Trophoblast cell (in vitro differentiated cells and primary cell): ENCODE measurements at regions not wholly inside any gene's neighbourhood (a gene's known extent, or its start where the extent isn't known, plus 50 kb on each side); places are given as distances from the start of the nearest gene placed in this dataset.
A peak's percentile ranks its signal among the peaks of the same experiment; 100 is the strongest.

Experiments
- DNase-seq, 2 donors: peaks; one replicate each; pipeline ENCODE4 v3.0.0-alpha.2; 2016
- H2AFZ ChIP-seq: 2 replicates; pipeline ENCODE4 v1.6.1; 2013; ENCODE audit warnings: low read length, moderate library complexity, mild to moderate bottlenecking; ENCODE audit not compliant: insufficient read depth, poor library complexity
- H2AK5ac ChIP-seq: 2 replicates; pipeline ENCODE4 v1.6.1; 2013; ENCODE audit warnings: mild to moderate bottlenecking, low read length
- H2BK120ac ChIP-seq: 2 replicates; pipeline ENCODE4 v1.6.1; 2013; ENCODE audit warnings: low read length, mild to moderate bottlenecking, moderate library complexity; ENCODE audit not compliant: insufficient read depth, poor library complexity
- H2BK12ac ChIP-seq: 2 replicates; pipeline ENCODE4 v1.6.1; 2013; ENCODE audit warnings: mild to moderate bottlenecking, low read length, moderate library complexity
- H2BK5ac ChIP-seq: 2 replicates; pipeline ENCODE4 v1.6.1; 2013; ENCODE audit warnings: low read length, low read depth, moderate library complexity, mild to moderate bottlenecking; ENCODE audit not compliant: poor library complexity
- H3K14ac ChIP-seq: 2 replicates; pipeline ENCODE4 v1.6.1; 2013; ENCODE audit warnings: mild to moderate bottlenecking, low read length
- H3K18ac ChIP-seq: 2 replicates; pipeline ENCODE4 v1.6.1; 2013; ENCODE audit warnings: mild to moderate bottlenecking, low read length
- H3K23ac ChIP-seq: 2 replicates; pipeline ENCODE4 v1.6.1; 2013; ENCODE audit warnings: low read length
- H3K27ac ChIP-seq: 2 replicates; pipeline ENCODE4 v1.5.1; 2013; ENCODE audit warnings: low read depth, mild to moderate bottlenecking, inconsistent platforms, low read length, moderate library complexity
- H3K27me3 ChIP-seq: 2 replicates; pipeline ENCODE4 v1.6.1; 2013; ENCODE audit warnings: inconsistent platforms, mild to moderate bottlenecking, low read length, moderate library complexity; ENCODE audit not compliant: insufficient read depth
- H3K36me3 ChIP-seq, 2 experiments: 1 replicate in 1 of 2; 2 replicates in 1 of 2; pipeline ENCODE4 v1.6.1; 2013; ENCODE audit warnings: low read length in 2 of 2, mild to moderate bottlenecking in 2 of 2, moderate library complexity in 1 of 2; ENCODE audit not compliant: insufficient read depth in 2 of 2, control insufficient read depth in 1 of 2
- H3K4ac ChIP-seq: 2 replicates; pipeline ENCODE4 v1.6.1; 2013; ENCODE audit warnings: low read depth, mild to moderate bottlenecking, low read length, moderate library complexity
- H3K4me1 ChIP-seq, 2 experiments: 1 replicate in 1 of 2; 2 replicates in 1 of 2; pipeline ENCODE4 v1.6.1; 2013; ENCODE audit warnings: low read length in 2 of 2, mild to moderate bottlenecking in 2 of 2, moderate library complexity in 1 of 2; ENCODE audit not compliant: insufficient read depth in 2 of 2, control insufficient read depth in 1 of 2
- H3K4me2 ChIP-seq: 2 replicates; pipeline ENCODE4 v1.6.1; 2013; ENCODE audit warnings: inconsistent platforms, mild to moderate bottlenecking, low read length, moderate library complexity
- H3K4me3 ChIP-seq: 2 replicates; pipeline ENCODE4 v1.5.1; 2013; ENCODE audit warnings: mild to moderate bottlenecking, low read depth, low read length, inconsistent platforms
- H3K79me1 ChIP-seq: one replicate; pipeline ENCODE4 v1.6.1; 2013; ENCODE audit warnings: low read length
- H3K79me2 ChIP-seq: 2 replicates; pipeline ENCODE4 v1.6.1; 2013; ENCODE audit warnings: low read length, mild to moderate bottlenecking; ENCODE audit not compliant: control insufficient read depth, insufficient read depth, poor library complexity
- H3K9ac ChIP-seq: 2 replicates; pipeline ENCODE4 v1.6.1; 2013; ENCODE audit warnings: mild to moderate bottlenecking, low read length
- H3K9me3 ChIP-seq: 2 replicates; pipeline ENCODE4 v1.6.1; 2013; ENCODE audit warnings: low read depth, mild to moderate bottlenecking, control low read depth, inconsistent platforms, low read length; ENCODE audit not compliant: insufficient read depth
- H4K12ac ChIP-seq: 2 replicates; pipeline ENCODE4 v1.6.1; 2013; ENCODE audit warnings: low read depth, mild to moderate bottlenecking, low read length, moderate library complexity
- H4K8ac ChIP-seq: 2 replicates; pipeline ENCODE4 v1.6.1; 2013; ENCODE audit warnings: low read depth, mild to moderate bottlenecking, low read length, moderate library complexity
- H4K91ac ChIP-seq: one replicate; pipeline ENCODE4 v1.6.1; 2013; ENCODE audit warnings: low read depth, mild to moderate bottlenecking, low read length, moderate library complexity
- WGBS: extraction: QIAGEN DNeasy Blood & Tissue Kit; methylation state at CpG from one replicate; pipeline ENCODE4 v1.1.7; 2013; ENCODE audit warnings: missing lambda C conversion rate; ENCODE audit not compliant: insufficient read length, insufficient coverage; ENCODE audit errors: extremely low coverage; 5-methylcytosine and 5-hydroxymethylcytosine counted together

GRCh38 chr9:99421369-99421768, 199.3 kb downstream of the SEC61B start:
- no peaks in the 10 kb centered on the region for H3K79me2 ChIP-seq
- no peak overlapping the region for H2BK5ac ChIP-seq
- H3K79me1 ChIP-seq = no peaks in the 10 kb centered on the region
- no peak overlapping the region for H3K4me2 ChIP-seq
- H3K9me3 ChIP-seq = no peaks in the 10 kb centered on the region
- no peak overlapping the region for H3K18ac ChIP-seq
- no peak overlapping the region for H3K9ac ChIP-seq
- H2BK12ac ChIP-seq = no peak overlapping the region
- no peak overlapping the region for H2AFZ ChIP-seq
- H4K8ac ChIP-seq = no peak overlapping the region
- H3K36me3 ChIP-seq = no peaks in the 10 kb centered on the region
- H3K27ac ChIP-seq = no peak overlapping the region
- H2AK5ac ChIP-seq = no peak overlapping the region
- no peaks in the 10 kb centered on the region for H3K27me3 ChIP-seq
- no peak overlapping the region for H4K12ac ChIP-seq
- H4K91ac ChIP-seq = no peak overlapping the region
- no CpG with 5 or more reads among the region's 4 CpGs for WGBS
- no peak overlapping the region for H2BK120ac ChIP-seq
- H3K23ac ChIP-seq = no peak overlapping the region
- no peak for DNase-seq
- H3K4me3 ChIP-seq = no peak overlapping the region
- no peaks in the 10 kb centered on the region for H3K4me1 ChIP-seq
- no peak overlapping the region for H3K4ac ChIP-seq
- no peak overlapping the region for H3K14ac ChIP-seq

GRCh38 chr9:99425124-99425523, 203.0 kb downstream of the SEC61B start:
- Histone ChIP-seq H3K4me1 (no peaks in the 10 kb centered on the region), H3K14ac (no peak overlapping the region), H2AK5ac (no peak overlapping the region), H4K12ac (no peak overlapping the region), H3K23ac (no peak overlapping the region), H3K79me1 (no peaks in the 10 kb centered on the region), H2BK120ac (no peak overlapping the region), H2AFZ (no peak overlapping the region), H3K79me2 (no peaks in the 10 kb centered on the region), H3K18ac (no peak overlapping the region), H4K8ac (no peak overlapping the region), H3K36me3 (no peaks in the 10 kb centered on the region), H3K27me3 (no peaks in the 10 kb centered on the region), H3K9me3 (no peaks in the 10 kb centered on the region), H2BK5ac (no peak overlapping the region), H3K27ac (no peak overlapping the region), H3K9ac (no peak overlapping the region), H3K4me2 (no peak overlapping the region), H3K4me3 (no peak overlapping the region), H2BK12ac (no peak overlapping the region), H4K91ac (no peak overlapping the region), H3K4ac (no peak overlapping the region)
- DNase-seq = no peak

DNA sequence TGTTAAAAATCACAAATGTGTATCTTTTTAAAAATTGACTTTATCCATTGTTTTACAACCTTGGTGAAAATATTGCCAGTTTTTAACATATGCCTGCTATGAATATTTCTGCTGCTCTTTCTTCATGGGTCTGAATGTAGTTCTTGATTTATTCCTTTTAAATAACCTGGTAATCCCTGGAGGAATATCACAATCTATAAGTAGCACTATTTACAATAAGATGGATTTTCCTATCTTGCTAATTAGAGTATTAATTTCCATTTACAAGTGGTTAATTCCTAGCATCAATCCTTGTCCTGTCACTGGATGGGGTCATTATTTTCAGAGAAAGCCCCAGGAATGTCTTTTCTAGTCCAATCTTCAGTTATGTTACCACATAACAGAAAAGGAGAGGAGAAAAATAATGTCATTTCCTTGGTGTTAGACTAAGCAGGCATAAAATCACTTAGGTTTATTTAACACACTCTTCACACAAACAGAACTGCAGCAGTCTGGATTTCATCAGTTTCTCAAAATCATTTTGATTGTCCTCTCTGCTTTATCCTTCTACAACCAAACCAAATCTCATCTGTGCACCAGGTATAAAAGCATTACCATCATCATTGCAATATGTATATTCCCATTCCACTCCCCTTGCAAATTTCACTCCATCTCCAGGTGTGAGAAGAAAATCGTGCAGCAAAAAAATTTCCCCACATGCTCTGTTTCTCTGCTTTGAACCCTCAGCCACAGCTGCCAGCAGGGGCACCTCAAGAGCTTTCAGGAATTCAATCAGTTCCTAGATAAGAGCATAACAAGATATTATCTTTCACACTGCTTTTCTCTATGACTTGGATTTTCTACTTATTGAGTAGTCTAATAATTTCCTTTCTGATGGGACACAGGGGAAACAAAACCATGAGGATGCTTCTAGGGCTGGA, 204.1 kb downstream of the SEC61B start:
- Histone ChIP-seq H3K4me3 (no peak overlapping the region), H4K8ac (no peak overlapping the region), H3K4ac (no peak overlapping the region), H2AFZ (no peak overlapping the region), H2BK5ac (no peak overlapping the region), H3K18ac (no peak overlapping the region), H2BK120ac (no peak overlapping the region), H3K79me1 (no peaks in the 10 kb centered on the region), H3K14ac (no peak overlapping the region), H3K79me2 (no peaks in the 10 kb centered on the region), H3K4me1 (no peaks in the 10 kb centered on the region), H2AK5ac (no peak overlapping the region), H4K91ac (no peak overlapping the region), H3K27ac (no peak overlapping the region), H3K4me2 (no peak overlapping the region), H2BK12ac (no peak overlapping the region), H3K9me3 (no peaks in the 10 kb centered on the region), H3K27me3 (no peaks in the 10 kb centered on the region), H4K12ac (no peak overlapping the region), H3K23ac (no peak overlapping the region), H3K36me3 (no peaks in the 10 kb centered on the region), H3K9ac (no peak overlapping the region)
- WGBS = no CpG with 5 or more reads among the region's 1 CpG
- DNase-seq = peak in 1 of 2 donors; percentile 26

- Histone ChIP-seq H2AK5ac (no peak overlapping the region), H4K12ac (no peak overlapping the region), H3K23ac (no peak overlapping the region), H3K4me3 (no peak overlapping the region), H3K79me2 (no peaks in the 10 kb centered on the region), H3K79me1 (peaks cover 2% of the 10 kb centered on the region), H2BK120ac (no peak overlapping the region), H4K8ac (no peak overlapping the region), H3K18ac (no peak overlapping the region), H3K9me3 (no peaks in the 10 kb centered on the region), H3K36me3 (no peaks in the 10 kb centered on the region), H2BK5ac (no peak overlapping the region), H4K91ac (no peak overlapping the region), H3K4me1 (peaks cover 0 to 2% of the 10 kb centered on the region in 2 experiments), H2BK12ac (no peak overlapping the region), H3K4me2 (no peak overlapping the region), H3K27me3 (no peaks in the 10 kb centered on the region), H2AFZ (no peak overlapping the region), H3K27ac (no peak overlapping the region), H3K9ac (no peak overlapping the region), H3K4ac (no peak overlapping the region), H3K14ac (no peak overlapping the region)
- no peak for DNase-seq
Observed at GRCh38 chr9:99427260-99427659, 205.2 kb downstream of the SEC61B start.
